ENCODE measurements at regions not wholly inside any gene's neighbourhood (a gene's known extent, or its start where the extent isn't known, plus 50 kb on each side); places are given as distances from the start of the nearest gene placed in this dataset.

GRCh38 chr5:3252235-3252634, 343.4 kb upstream of the IRX1 start:
- H2AFZ ChIP-seq (ENCODE audit: low read length): no peak overlapping the region
- H3K4me2 ChIP-seq (ENCODE audit: low read depth, low read length, poor library complexity, severe bottlenecking): no peak overlapping the region
- H3K27me3 ChIP-seq (ENCODE audit: insufficient read depth, low read length, poor library complexity, severe bottlenecking): no peaks in the 10 kb centered on the region
- TF ChIP-seq CTCF (conservative IDR thresholded peaks at IDR 0.05; ENCODE audit: low read length): no peak
- TF ChIP-seq EZH2phosphoT487 (IDR thresholded peaks at IDR 0.05; ENCODE audit: borderline replicate concordance): no peak
- no peaks in the 10 kb centered on the region for H3F3A ChIP-seq (ENCODE audit: low read depth)
- H3K9ac ChIP-seq (ENCODE audit: low read depth, low read length, poor library complexity, severe bottlenecking): no peak overlapping the region
- no peaks in the 10 kb centered on the region for H3K4me1 ChIP-seq (ENCODE audit: insufficient read depth, low read length, poor library complexity, severe bottlenecking)
- H3K79me2 ChIP-seq (ENCODE audit: insufficient read depth, low read length): no peaks in the 10 kb centered on the region
- no peaks in the 10 kb centered on the region for H3K36me3 ChIP-seq (ENCODE audit: insufficient read depth, low read length)
- no peaks in the 10 kb centered on the region for H3K9me2 ChIP-seq (replicated peaks; ENCODE audit: low read depth, low read length)
- H3K4me3 ChIP-seq (ENCODE audit: low read length, poor library complexity, severe bottlenecking): no peak overlapping the region
- peaks cover 2% of the 10 kb centered on the region; the same call in 1 of the 2 replicates for H3K9me3 ChIP-seq (ENCODE audit: insufficient read depth, low read depth, low read length)
- H4K20me1 ChIP-seq (ENCODE audit: insufficient read depth, low read length, poor library complexity, severe bottlenecking): no peaks in the 10 kb centered on the region

GRCh38 chr5:3251784-3252183, 343.8 kb upstream of the IRX1 start:
- Histone ChIP-seq H3K4me1 (ENCODE audit: insufficient read depth, low read length, poor library complexity, severe bottlenecking) (no peaks in the 10 kb centered on the region), H3K9me3 (ENCODE audit: insufficient read depth, low read depth, low read length) (peaks cover 2% of the 10 kb centered on the region; the same call in 1 of the 2 replicates), H3K9ac (ENCODE audit: low read depth, low read length, poor library complexity, severe bottlenecking) (no peak overlapping the region), H3K9me2 (replicated peaks; ENCODE audit: low read depth, low read length) (no peaks in the 10 kb centered on the region), H4K20me1 (ENCODE audit: insufficient read depth, low read length, poor library complexity, severe bottlenecking) (no peaks in the 10 kb centered on the region), H3K79me2 (ENCODE audit: insufficient read depth, low read length) (no peaks in the 10 kb centered on the region), H3K36me3 (ENCODE audit: insufficient read depth, low read length) (no peaks in the 10 kb centered on the region), H3K4me3 (ENCODE audit: low read length, poor library complexity, severe bottlenecking) (no peak overlapping the region), H3K4me2 (ENCODE audit: low read depth, low read length, poor library complexity, severe bottlenecking) (no peak overlapping the region), H3F3A (ENCODE audit: low read depth) (no peaks in the 10 kb centered on the region), H3K27me3 (ENCODE audit: insufficient read depth, low read length, poor library complexity, severe bottlenecking) (no peaks in the 10 kb centered on the region), H2AFZ (ENCODE audit: low read length) (no peak overlapping the region)
- TF ChIP-seq EZH2phosphoT487 (IDR thresholded peaks at IDR 0.05; ENCODE audit: borderline replicate concordance) (no peak), CTCF (conservative IDR thresholded peaks at IDR 0.05; ENCODE audit: low read length) (no peak)

GRCh38 chr5:3249401-3249800, 346.2 kb upstream of the IRX1 start:
- TF ChIP-seq EZH2phosphoT487 (IDR thresholded peaks at IDR 0.05; ENCODE audit: borderline replicate concordance): no peak
- no peak for TF ChIP-seq CTCF (conservative IDR thresholded peaks at IDR 0.05; ENCODE audit: low read length)
- no peaks in the 10 kb centered on the region for H3K9me2 ChIP-seq (replicated peaks; ENCODE audit: low read depth, low read length)
- H2AFZ ChIP-seq (ENCODE audit: low read length): no peak overlapping the region
- no peak overlapping the region for H3K4me2 ChIP-seq (ENCODE audit: low read depth, low read length, poor library complexity, severe bottlenecking)
- peaks cover 2% of the 10 kb centered on the region; the same call in 1 of the 2 replicates for H3K9me3 ChIP-seq (ENCODE audit: insufficient read depth, low read depth, low read length)
- H3F3A ChIP-seq (ENCODE audit: low read depth): no peaks in the 10 kb centered on the region
- H3K4me3 ChIP-seq (ENCODE audit: low read length, poor library complexity, severe bottlenecking): no peak overlapping the region
- no peaks in the 10 kb centered on the region for H3K36me3 ChIP-seq (ENCODE audit: insufficient read depth, low read length)
- no peaks in the 10 kb centered on the region for H3K27me3 ChIP-seq (ENCODE audit: insufficient read depth, low read length, poor library complexity, severe bottlenecking)
- H4K20me1 ChIP-seq (ENCODE audit: insufficient read depth, low read length, poor library complexity, severe bottlenecking): no peaks in the 10 kb centered on the region
- H3K9ac ChIP-seq (ENCODE audit: low read depth, low read length, poor library complexity, severe bottlenecking): no peak overlapping the region
- no peaks in the 10 kb centered on the region for H3K79me2 ChIP-seq (ENCODE audit: insufficient read depth, low read length)
- no peaks in the 10 kb centered on the region for H3K4me1 ChIP-seq (ENCODE audit: insufficient read depth, low read length, poor library complexity, severe bottlenecking)

Measured in Loucy (cell line).